Activated CD8-positive, alpha-beta memory T cell treated with anti-CD3 and anti-CD28 coated beads, Interleukin-2, amount 10 ng/mL, durations not matched to agents 7 days and 5 days (primary cell): ENCODE measurements at regions not wholly inside any gene's neighbourhood (a gene's known extent, or its start where the extent isn't known, plus 50 kb on each side); places are given as distances from the start of the nearest gene placed in this dataset.
A peak's percentile ranks its signal among the peaks of the same experiment; 100 is the strongest.
"Not testable (repeated sequence)": the region's sequence is repeated elsewhere in the genome, so short reads cannot be mapped to it uniquely, and the experiment has no call there.

Experiments used
- ATAC-seq: fragments of 150-1000 bp; cut with Tn5 transposase; one replicate; pipeline ENCODE4 v1.10.0; 2021; ENCODE audit warnings: moderate library complexity
- CTCF ChIA-PET: fragments of 350-600 bp; sonication (Branson Sonifier 250); formaldehyde crosslinking; loops from one replicate; lab custom pipeline; 2021; ENCODE audit warnings: antibody characterized with exemption; lab: Charles Lee
- DNase-seq: peaks from one replicate; pipeline ENCODE4 v3.0.0-alpha.2; 2020
- H3K27ac Mint-ChIP-seq: one replicate; pipeline ENCODE4 v1.8.0; 2021; ENCODE audit warnings: mild to moderate bottlenecking, mixed read lengths
- H3K27me3 Mint-ChIP-seq: one replicate; pipeline ENCODE4 v1.8.0; 2021; ENCODE audit warnings: mixed read lengths
- H3K36me3 Mint-ChIP-seq: one replicate; pipeline ENCODE4 v1.8.0; 2021; ENCODE audit warnings: mild to moderate bottlenecking, mixed read lengths
- H3K4me1 Mint-ChIP-seq: one replicate; pipeline ENCODE4 v1.8.0; 2021; ENCODE audit warnings: mixed read lengths
- H3K4me3 Mint-ChIP-seq: one replicate; pipeline ENCODE4 v1.8.0; 2021; ENCODE audit warnings: mild to moderate bottlenecking, moderate library complexity, mixed read lengths
- H3K9me3 Mint-ChIP-seq: one replicate; pipeline ENCODE4 v1.8.0; 2022; ENCODE audit warnings: low read depth, mixed read lengths

DNA sequence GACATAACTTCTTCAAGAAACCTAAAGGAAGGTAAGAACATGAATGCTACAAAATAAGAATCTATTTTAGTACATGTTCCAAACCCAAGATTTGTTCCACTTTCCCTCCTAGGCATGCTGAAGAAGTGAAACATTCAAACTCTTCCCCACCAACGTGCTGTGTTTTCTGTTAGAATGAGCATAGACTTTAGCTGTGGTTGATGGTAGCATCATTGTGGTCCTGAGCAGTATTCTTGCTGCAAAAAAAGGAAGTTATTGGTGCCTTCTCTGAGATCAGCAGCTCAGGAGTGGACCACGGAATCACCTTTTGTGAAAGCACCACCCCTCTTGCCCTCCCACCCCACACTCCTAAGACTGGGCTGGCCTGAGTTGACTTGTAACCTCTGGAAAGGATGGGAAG is 100.4 kb upstream of the POGK start:
- Mint-ChIP-seq H3K4me1 (no peaks in the 10 kb centered on the region), H3K9me3 (no peaks in the 10 kb centered on the region), H3K27ac (no peak overlapping the region), H3K36me3 (no peaks in the 10 kb centered on the region), H3K4me3 (no peak overlapping the region), H3K27me3 (peaks cover 2% of the 10 kb centered on the region)
- ATAC-seq: no peak
- no peak for DNase-seq
- CTCF ChIA-PET: interaction anchor here (1.0 kb wide), 1 partner anchor 319 kb away, joined by 3 read pairs; no protein-coding TSS in a partner anchor

GRCh38 chr1:166740668-166741276 is 98.5 kb upstream of the POGK start:
- CTCF ChIA-PET: interaction anchor here (1.2 kb wide), 1 partner anchor 316 kb away, joined by 3 read pairs; no protein-coding TSS in a partner anchor
- Mint-ChIP-seq H3K4me1 (no peaks in the 10 kb centered on the region), H3K4me3 (no peak overlapping the region), H3K27ac (no peak overlapping the region), H3K36me3 (no peaks in the 10 kb centered on the region), H3K27me3 (peaks cover 2% of the 10 kb centered on the region), H3K9me3 (no peaks in the 10 kb centered on the region)
- no peak for DNase-seq
- peak; percentile 42 for ATAC-seq

GRCh38 chr1:166763318-166763717 is 76.0 kb upstream of the POGK start:
- Mint-ChIP-seq H3K4me1 (no peaks in the 10 kb centered on the region), H3K9me3 (no peaks in the 10 kb centered on the region), H3K36me3 (no peaks in the 10 kb centered on the region), H3K27me3 (peaks cover 5% of the 10 kb centered on the region), H3K4me3 (no peak overlapping the region), H3K27ac (no peak overlapping the region)
- DNase-seq (no peak), ATAC-seq (no peak)
- CTCF ChIA-PET: no interaction called here

DNA sequence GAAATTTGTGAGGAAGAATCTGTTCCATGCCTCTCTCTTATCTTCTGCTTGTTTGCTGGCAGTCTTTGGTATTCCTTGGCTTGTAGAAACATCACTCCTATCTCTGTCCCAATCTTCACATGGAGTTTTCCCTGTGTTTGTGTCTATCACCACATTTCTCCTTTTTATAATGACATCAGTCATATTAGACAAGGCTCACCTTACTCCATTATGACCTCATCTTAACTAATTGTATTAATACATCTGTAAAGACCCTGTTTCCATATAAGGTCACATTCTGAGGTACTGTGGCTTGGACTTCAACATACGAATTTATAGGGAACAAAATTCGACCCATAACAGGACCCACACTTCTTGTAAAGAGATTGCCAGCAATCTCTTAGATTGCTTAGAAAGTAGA is 72.3 kb upstream of the POGK start:
- ATAC-seq (no peak), DNase-seq (no peak)
- Mint-ChIP-seq H3K4me3 (no peak overlapping the region), H3K4me1 (no peaks in the 10 kb centered on the region), H3K9me3 (peaks cover 6% of the 10 kb centered on the region), H3K27me3 (peaks cover 5% of the 10 kb centered on the region), H3K27ac (no peak overlapping the region), H3K36me3 (no peaks in the 10 kb centered on the region)
- CTCF ChIA-PET: no interaction called here

- CTCF ChIA-PET, DNase-seq, H3K4me1 Mint-ChIP-seq, H3K4me3 Mint-ChIP-seq, H3K36me3 Mint-ChIP-seq, H3K9me3 Mint-ChIP-seq, H3K27ac Mint-ChIP-seq, ATAC-seq: not testable (repeated sequence)
- H3K27me3 Mint-ChIP-seq: peaks cover 15% of the 10 kb centered on the region
These were observed 54.6 kb upstream of the POGK start for GRCh38 chr1:166784646-166785045.

DNA sequence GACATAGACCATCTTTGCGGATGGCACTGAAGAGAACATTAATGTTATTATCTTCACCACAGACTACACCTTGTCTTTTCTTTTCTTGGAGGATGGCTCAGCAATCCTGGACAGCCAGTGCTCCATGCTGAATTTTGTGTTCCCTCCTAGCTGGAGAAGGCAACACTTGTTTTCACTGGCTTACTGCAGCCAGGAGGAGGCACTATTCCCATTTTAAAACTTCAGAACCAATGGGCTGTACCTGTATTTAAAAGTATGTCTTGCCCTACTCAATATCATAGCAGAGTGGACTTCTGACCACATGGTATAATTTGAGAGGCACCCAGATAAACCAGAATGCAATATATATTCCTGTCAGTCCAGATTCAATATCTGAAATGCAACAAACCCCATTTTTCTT is 53.3 kb upstream of the POGK start:
- H3K27ac Mint-ChIP-seq: no peak overlapping the region
- H3K4me1 Mint-ChIP-seq: no peaks in the 10 kb centered on the region
- H3K27me3 Mint-ChIP-seq: peaks cover 21% of the 10 kb centered on the region
- H3K36me3 Mint-ChIP-seq: no peaks in the 10 kb centered on the region
- H3K4me3 Mint-ChIP-seq: no peak overlapping the region
- ATAC-seq: no peak
- CTCF ChIA-PET: no interaction called here
- no peaks in the 10 kb centered on the region for H3K9me3 Mint-ChIP-seq
- no peak for DNase-seq

DNA sequence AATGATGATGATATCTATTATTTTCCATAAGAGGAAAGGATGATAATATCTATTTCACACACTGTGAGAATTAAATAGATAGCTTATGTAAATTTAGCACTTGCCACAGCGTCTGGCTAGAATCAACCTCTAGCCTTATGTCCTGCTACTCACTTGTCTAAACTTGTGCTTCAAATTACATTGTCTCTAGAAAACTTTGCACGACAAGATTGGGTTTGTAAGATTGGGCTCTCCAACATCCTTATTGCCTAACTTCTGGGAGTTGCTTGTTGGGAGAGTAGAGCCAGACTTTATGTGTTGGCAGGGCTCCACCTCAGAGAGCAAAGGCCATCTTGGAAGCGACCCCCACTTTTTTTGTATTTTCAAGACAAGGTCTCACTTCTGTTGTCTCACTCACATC is 50.0 kb upstream of the POGK start:
- CTCF ChIA-PET: no interaction called here
- Mint-ChIP-seq H3K27ac (no peak overlapping the region), H3K36me3 (no peaks in the 10 kb centered on the region), H3K4me1 (no peaks in the 10 kb centered on the region), H3K9me3 (no peaks in the 10 kb centered on the region), H3K27me3 (peaks cover 24% of the 10 kb centered on the region), H3K4me3 (no peak overlapping the region)
- ATAC-seq: no peak
- no peak for DNase-seq
